Erythroblast (primary cell): ENCODE measurements at regions not wholly inside any gene's neighbourhood (a gene's known extent, or its start where the extent isn't known, plus 50 kb on each side); places are given as distances from the start of the nearest gene placed in this dataset.

Experiments used
- GATA1 ChIP-seq: IDR thresholded peaks from 2 replicates; pipeline ENCODE4 v1.6.1; 2011; ENCODE audit warnings: low read depth, mild to moderate bottlenecking, control low read depth, low read length, moderate library complexity
- POLR2A ChIP-seq: IDR thresholded peaks from 2 replicates; pipeline ENCODE4 v1.6.1; 2011; ENCODE audit warnings: mild to moderate bottlenecking, low read length

GRCh38 chr3:31075471-31075870, 181.0 kb upstream of the GADL1 start:
- no peak for TF ChIP-seq POLR2A
- TF ChIP-seq GATA1, result no peak
